Fibroblast of villous mesenchyme (primary cell): ENCODE measurements at regions not wholly inside any gene's neighbourhood (a gene's known extent, or its start where the extent isn't known, plus 50 kb on each side); places are given as distances from the start of the nearest gene placed in this dataset.
"Not testable (repeated sequence)": the region's sequence is repeated elsewhere in the genome, so short reads cannot be mapped to it uniquely, and the experiment has no call there.

Source experiments
- DNase-seq: peaks from one replicate; pipeline ENCODE4 v3.0.0-alpha.2; 2010; ENCODE audit warnings: low read depth
- H3K4me3 ChIP-seq: 2 replicates; pipeline ENCODE4 v1.5.1; 2011; ENCODE audit warnings: low read depth, mild to moderate bottlenecking, low read length
- TF ChIP-seq, protein P1 (sequence below): IDR thresholded peaks from 2 replicates; pipeline ENCODE4 v1.5.1; 2012; ENCODE audit warnings: low read depth, mild to moderate bottlenecking, low read length; ENCODE audit not compliant: insufficient read depth

DNA sequence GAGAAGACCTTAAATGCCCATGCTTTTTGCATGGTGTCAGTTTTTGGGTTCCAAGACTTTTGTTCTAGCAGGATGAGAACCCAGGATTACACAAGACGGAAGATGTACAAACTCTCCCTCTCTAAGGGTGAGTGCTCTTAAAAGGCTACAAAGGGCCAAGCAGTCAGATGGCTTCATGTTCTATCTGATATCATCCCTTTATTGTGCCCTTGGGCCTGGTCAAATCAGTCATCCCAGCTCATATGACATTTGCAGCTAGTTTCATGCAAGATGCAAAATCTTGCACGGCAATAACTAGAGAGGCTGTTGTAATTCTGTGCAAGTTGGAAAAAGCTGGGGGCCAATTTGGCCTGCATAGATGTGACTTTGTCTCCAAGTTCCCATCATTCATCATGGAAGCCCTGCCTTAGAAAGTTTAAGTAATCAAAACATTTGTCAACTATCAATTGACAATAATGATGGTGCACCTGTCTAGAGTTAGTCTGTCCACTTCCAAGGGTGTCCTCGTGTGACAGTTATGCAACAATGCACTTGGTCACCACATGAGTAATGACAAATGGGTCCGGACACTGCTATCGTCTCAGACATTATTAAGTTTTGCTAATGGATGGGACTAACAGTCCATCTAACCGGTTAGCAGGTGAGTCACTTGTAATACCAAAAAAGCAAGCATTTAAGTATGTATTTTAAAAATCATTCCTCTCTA is 58.6 kb upstream of the ZFHX3 start:
- DNase-seq: no peak
- no peak overlapping the region for H3K4me3 ChIP-seq
- TF ChIP-seq, protein P1, sequence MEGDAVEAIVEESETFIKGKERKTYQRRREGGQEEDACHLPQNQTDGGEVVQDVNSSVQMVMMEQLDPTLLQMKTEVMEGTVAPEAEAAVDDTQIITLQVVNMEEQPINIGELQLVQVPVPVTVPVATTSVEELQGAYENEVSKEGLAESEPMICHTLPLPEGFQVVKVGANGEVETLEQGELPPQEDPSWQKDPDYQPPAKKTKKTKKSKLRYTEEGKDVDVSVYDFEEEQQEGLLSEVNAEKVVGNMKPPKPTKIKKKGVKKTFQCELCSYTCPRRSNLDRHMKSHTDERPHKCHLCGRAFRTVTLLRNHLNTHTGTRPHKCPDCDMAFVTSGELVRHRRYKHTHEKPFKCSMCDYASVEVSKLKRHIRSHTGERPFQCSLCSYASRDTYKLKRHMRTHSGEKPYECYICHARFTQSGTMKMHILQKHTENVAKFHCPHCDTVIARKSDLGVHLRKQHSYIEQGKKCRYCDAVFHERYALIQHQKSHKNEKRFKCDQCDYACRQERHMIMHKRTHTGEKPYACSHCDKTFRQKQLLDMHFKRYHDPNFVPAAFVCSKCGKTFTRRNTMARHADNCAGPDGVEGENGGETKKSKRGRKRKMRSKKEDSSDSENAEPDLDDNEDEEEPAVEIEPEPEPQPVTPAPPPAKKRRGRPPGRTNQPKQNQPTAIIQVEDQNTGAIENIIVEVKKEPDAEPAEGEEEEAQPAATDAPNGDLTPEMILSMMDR: no peak

DNA sequence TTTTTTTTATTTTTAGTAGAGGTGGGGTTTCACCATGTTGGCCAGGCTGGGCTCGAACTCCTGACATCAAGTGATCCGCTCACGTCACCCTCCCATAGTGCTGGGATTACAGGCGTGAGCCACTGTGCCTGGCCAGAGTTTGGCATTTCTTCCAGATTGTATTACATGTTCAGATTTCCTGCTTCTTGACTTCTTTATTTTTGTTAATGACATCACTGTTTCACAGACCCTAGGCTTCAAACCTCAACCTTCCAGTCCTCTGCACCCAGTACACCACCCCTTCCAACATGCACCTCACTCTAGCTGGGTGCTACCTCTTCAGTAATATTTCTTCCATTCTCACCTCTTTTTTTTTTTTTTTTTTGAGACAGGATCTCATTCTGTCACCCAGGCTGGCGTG is 53.6 kb upstream of the ZFHX3 start:
- no peak for DNase-seq
- TF ChIP-seq, protein P1: no peak
- no peak overlapping the region for H3K4me3 ChIP-seq

DNA sequence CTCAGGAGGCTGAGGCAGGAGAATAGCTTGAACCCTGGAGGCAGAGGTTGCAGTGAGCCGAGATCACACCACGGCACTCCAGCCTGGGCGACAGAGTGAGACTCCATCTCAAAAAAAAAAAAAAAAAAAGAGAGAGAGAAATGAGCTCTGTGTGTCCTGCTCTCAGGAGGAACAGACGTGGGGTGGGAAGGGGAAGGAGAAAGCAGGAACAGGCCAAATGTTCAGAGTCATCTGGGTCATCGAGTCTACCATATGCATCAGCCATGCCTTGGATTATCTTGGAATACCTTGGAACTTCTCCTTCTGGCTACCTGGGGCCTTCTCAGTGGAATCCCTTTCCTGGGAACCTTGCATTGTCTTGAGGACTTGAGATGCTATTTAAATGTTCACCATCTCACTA is 51.7 kb upstream of the ZFHX3 start:
- H3K4me3 ChIP-seq, DNase-seq: not testable (repeated sequence)
